Stimulated activated memory B cell treated with anti-CD40 and anti-IgM and Interleukin-4, amounts not matched to agents 10 μg/mL and 1 μg/mL and 100 μg/mL, for 72 hours (primary cell): ENCODE measurements at regions not wholly inside any gene's neighbourhood (a gene's known extent, or its start where the extent isn't known, plus 50 kb on each side); places are given as distances from the start of the nearest gene placed in this dataset.

Source experiments
- ATAC-seq: fragments of 150-1000 bp; cut with Tn5 transposase; 2 replicates; pipeline ENCODE4 v1.10.0; 2021
- H3K27ac Mint-ChIP-seq: one replicate; pipeline ENCODE4 v1.8.0; 2022; ENCODE audit warnings: mild to moderate bottlenecking, mixed read lengths
- H3K27me3 Mint-ChIP-seq: one replicate; pipeline ENCODE4 v1.8.0; 2022; ENCODE audit warnings: mixed read lengths
- H3K36me3 Mint-ChIP-seq: one replicate; pipeline ENCODE4 v1.8.0; 2022; ENCODE audit warnings: mixed read lengths
- H3K4me1 Mint-ChIP-seq: one replicate; pipeline ENCODE4 v1.8.0; 2022; ENCODE audit warnings: mixed read lengths
- H3K4me3 Mint-ChIP-seq: one replicate; pipeline ENCODE4 v1.8.0; 2022; ENCODE audit warnings: mild to moderate bottlenecking, moderate library complexity, mixed read lengths
- H3K9me3 Mint-ChIP-seq: one replicate; pipeline ENCODE4 v1.8.0; 2022; ENCODE audit warnings: mixed read lengths

DNA sequence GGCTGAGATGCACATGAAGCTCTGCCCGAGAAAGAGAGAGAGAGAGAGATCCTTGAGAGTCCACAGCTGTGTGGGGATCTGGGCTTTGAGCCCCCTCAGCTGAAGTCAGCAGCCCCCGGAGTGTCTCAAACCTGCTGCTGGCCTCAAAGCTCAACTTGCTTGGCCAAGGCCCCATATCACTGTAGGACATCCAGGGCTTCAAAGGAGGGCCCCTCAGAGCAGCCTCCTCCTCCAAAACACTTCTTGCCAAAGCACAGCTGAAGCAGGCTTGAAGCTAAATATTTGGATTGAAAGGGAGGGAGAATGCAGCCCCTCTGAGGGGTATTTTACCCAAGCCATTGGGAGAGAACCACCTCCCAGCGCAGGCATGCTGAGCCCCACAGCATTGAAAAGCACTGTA lies 357.6 kb downstream of the OSR1 start:
- no peak overlapping the region for H3K27ac Mint-ChIP-seq
- ATAC-seq, result no peak
- no peaks in the 10 kb centered on the region for H3K27me3 Mint-ChIP-seq
- H3K4me3 Mint-ChIP-seq, result no peak overlapping the region
- no peaks in the 10 kb centered on the region for H3K4me1 Mint-ChIP-seq
- H3K36me3 Mint-ChIP-seq, result no peaks in the 10 kb centered on the region
- H3K9me3 Mint-ChIP-seq, result peaks cover 5% of the 10 kb centered on the region

DNA sequence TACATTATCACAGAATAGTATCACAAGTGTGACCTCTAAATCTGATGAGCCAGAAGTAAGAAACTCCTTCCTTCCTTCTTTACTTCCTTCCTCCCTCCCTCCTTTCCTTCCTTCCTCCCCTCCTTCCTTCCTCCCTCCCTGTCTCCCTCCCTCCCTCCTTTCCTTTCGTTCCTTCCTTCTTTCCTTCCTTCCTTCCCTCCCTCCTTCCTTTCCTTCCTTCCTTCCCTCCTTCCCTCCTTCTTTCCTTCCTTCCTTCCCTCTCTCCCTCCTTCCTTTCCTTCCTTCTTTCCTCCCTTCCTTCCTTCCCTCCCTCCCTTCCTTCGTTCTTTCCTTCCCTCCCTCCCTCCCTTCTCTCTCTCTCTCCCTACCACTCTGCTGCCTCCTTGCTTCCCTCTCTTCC lies 359.2 kb downstream of the OSR1 start:
- no peak overlapping the region for H3K27ac Mint-ChIP-seq
- no peak for ATAC-seq
- no peaks in the 10 kb centered on the region for H3K4me1 Mint-ChIP-seq
- H3K36me3 Mint-ChIP-seq, result no peaks in the 10 kb centered on the region
- H3K27me3 Mint-ChIP-seq, result no peaks in the 10 kb centered on the region
- H3K4me3 Mint-ChIP-seq, result no peak overlapping the region
- peaks cover 5% of the 10 kb centered on the region for H3K9me3 Mint-ChIP-seq

DNA sequence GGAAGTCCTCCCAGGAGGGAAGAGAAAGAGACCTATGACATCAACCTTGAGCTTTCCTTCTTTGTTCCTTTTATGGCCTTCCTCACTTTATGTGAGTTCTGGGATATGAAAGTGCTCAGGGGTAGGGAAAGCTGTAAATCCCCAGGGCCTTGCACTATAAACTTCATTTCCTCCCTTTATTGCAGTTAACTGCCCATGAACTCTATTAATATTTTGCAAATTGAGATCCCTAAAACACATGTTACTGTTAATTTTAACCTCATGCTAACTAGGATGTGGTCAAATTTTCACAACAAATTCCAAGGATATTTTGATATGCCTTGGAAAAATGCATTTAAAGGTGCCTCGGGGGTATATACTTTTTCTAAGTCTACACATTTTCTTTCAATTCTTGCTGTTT lies 359.9 kb downstream of the OSR1 start:
- H3K27ac Mint-ChIP-seq, result no peak overlapping the region
- no peak for ATAC-seq
- no peaks in the 10 kb centered on the region for H3K36me3 Mint-ChIP-seq
- H3K4me3 Mint-ChIP-seq, result no peak overlapping the region
- peaks cover 5% of the 10 kb centered on the region for H3K9me3 Mint-ChIP-seq
- H3K27me3 Mint-ChIP-seq, result no peaks in the 10 kb centered on the region
- no peaks in the 10 kb centered on the region for H3K4me1 Mint-ChIP-seq

- Mint-ChIP-seq H3K27ac (no peak overlapping the region), H3K9me3 (no peaks in the 10 kb centered on the region), H3K4me1 (no peaks in the 10 kb centered on the region), H3K36me3 (no peaks in the 10 kb centered on the region), H3K4me3 (no peak overlapping the region), H3K27me3 (no peaks in the 10 kb centered on the region)
- ATAC-seq, result no peak
Measured at GRCh38 chr2:18993756-18994338, 364.6 kb downstream of the OSR1 start.

GRCh38 chr2:18991177-18992168 lies 366.9 kb downstream of the OSR1 start:
- Mint-ChIP-seq H3K4me1 (no peaks in the 10 kb centered on the region), H3K4me3 (no peak overlapping the region), H3K27ac (no peak overlapping the region), H3K9me3 (no peaks in the 10 kb centered on the region), H3K27me3 (no peaks in the 10 kb centered on the region), H3K36me3 (no peaks in the 10 kb centered on the region)
- ATAC-seq, result no peak

GRCh38 chr2:18988631-18989232 lies 369.7 kb downstream of the OSR1 start:
- Mint-ChIP-seq H3K4me1 (no peaks in the 10 kb centered on the region), H3K27ac (no peak overlapping the region), H3K27me3 (no peaks in the 10 kb centered on the region), H3K36me3 (no peaks in the 10 kb centered on the region), H3K9me3 (no peaks in the 10 kb centered on the region), H3K4me3 (no peak overlapping the region)
- ATAC-seq, result no peak

GRCh38 chr2:18987592-18988073 lies 370.8 kb downstream of the OSR1 start:
- Mint-ChIP-seq H3K27ac (no peak overlapping the region), H3K4me1 (no peaks in the 10 kb centered on the region), H3K36me3 (no peaks in the 10 kb centered on the region), H3K27me3 (no peaks in the 10 kb centered on the region), H3K4me3 (no peak overlapping the region), H3K9me3 (no peaks in the 10 kb centered on the region)
- no peak for ATAC-seq

DNA sequence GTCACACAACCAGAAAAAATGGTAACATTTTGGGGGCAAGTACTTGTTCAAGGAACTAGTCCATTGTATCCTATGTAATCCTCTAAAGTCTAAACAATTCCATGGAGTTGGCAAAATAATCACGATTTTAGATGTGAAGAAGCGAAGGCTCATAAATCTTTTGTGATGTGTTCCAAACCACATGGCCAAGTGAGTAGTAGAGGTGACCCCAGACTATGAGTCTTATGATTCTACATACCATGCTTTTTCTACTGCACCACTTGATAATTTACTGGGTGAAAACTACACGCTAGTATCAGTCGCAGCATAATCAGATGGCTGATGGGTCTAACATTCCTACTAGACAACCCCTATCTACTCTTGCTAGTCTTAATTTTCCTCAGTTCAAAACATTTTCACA lies 371.4 kb downstream of the OSR1 start:
- Mint-ChIP-seq H3K27ac (no peak overlapping the region), H3K36me3 (no peaks in the 10 kb centered on the region), H3K27me3 (no peaks in the 10 kb centered on the region), H3K4me3 (no peak overlapping the region), H3K9me3 (no peaks in the 10 kb centered on the region), H3K4me1 (no peaks in the 10 kb centered on the region)
- ATAC-seq, result no peak

- Mint-ChIP-seq H3K4me1 (no peaks in the 10 kb centered on the region), H3K4me3 (no peak overlapping the region), H3K36me3 (no peaks in the 10 kb centered on the region), H3K9me3 (no peaks in the 10 kb centered on the region), H3K27me3 (no peaks in the 10 kb centered on the region), H3K27ac (no peak overlapping the region)
- ATAC-seq, result no peak
Measured at GRCh38 chr2:18986046-18986445, 372.4 kb downstream of the OSR1 start.

DNA sequence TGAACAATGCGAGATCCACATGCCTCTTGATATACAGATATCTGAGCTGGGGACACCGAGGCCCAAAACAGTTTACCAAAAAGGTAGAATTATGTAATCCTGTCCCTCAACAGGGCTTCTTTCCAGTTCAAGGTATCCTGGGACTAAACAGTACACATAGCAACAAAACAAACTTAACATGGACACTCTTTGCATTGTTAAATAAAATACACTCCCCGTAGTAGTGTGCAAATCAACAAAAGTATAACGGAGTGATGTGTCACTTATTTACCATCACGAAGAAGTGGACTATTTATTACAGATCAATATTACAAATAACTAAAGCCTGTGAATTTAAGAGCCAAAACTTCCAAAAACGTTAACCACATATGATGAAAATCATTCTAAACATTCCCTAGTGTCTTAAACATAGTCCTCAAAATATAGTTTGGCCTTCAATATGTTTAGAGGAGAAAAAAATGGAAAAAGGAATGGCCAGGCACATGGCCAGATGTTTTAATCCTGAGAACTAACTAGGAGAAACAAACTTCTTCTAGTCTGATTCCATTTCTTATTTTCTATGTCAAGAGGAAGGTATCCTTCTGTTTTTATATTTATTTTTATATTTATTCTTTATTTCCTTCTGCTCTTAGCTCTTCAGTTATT lies 377.5 kb downstream of the OSR1 start:
- no peaks in the 10 kb centered on the region for H3K36me3 Mint-ChIP-seq

DNA sequence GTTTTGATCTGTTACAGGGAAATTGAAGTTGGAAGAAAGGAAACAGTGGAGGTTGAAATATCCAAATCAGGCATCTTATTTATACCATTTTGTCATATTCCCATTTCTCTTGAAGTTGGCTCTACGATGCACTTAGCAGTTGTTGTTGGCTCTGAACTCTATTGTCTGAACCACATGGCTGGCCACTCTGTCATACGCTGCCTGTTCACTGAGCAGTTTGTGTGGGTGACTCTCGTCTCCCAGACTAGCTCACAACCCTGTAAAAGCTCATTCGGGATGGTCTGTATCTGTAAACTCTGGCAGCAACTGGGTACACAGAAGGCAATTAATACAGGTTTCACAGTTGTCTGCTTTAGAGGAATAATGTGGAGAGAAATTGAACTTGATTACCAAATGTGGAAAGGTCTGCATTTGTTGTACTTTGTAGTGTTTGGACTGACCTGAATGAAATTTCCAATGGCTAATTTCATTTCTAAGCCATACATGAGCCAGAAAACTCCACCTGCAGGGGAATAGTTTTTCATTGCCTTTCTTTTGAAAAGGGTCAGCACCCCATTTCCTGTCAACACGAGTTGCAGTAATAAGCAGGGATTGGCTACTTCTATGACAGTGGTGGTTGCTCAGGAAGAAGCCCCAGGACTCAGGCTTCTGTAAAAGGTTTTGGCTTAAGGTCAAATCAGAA lies 378.2 kb downstream of the OSR1 start:
- ATAC-seq, result no peak
- Mint-ChIP-seq H3K9me3 (no peaks in the 10 kb centered on the region), H3K27me3 (peaks cover 36% of the 10 kb centered on the region), H3K4me1 (peaks cover 13% of the 10 kb centered on the region), H3K27ac (no peak overlapping the region), H3K4me3 (no peak overlapping the region), H3K36me3 (no peaks in the 10 kb centered on the region)

More for the DNA sequence above, 377.5 kb downstream of the OSR1 start:
- Mint-ChIP-seq H3K4me3 (no peak overlapping the region), H3K27ac (no peak overlapping the region), H3K9me3 (no peaks in the 10 kb centered on the region), H3K4me1 (peaks cover 7% of the 10 kb centered on the region), H3K27me3 (peaks cover 30% of the 10 kb centered on the region)
- no peak for ATAC-seq

DNA sequence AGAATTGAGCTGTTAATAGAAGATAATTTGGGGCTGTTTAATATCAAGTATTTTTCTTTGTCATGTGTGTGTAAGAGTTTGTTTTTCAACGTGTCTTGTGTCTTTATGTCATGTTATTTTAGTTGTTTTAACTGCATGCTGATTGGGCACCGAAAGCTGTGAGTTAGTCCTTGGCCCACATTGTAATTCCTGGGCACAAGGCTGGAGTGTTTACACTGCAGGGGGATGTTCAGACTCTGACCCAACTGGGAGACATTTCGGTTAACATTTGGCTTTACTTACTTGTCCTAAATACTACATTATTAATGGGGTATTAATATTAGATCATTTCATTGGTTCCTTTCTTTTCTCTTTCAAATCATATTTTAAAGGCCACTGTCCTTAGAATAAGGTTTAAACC lies 381.0 kb downstream of the OSR1 start:
- H3K4me3 Mint-ChIP-seq, result no peak overlapping the region
- peaks cover 52% of the 10 kb centered on the region for H3K27me3 Mint-ChIP-seq

GRCh38 chr2:18976168-18976961 lies 382.1 kb downstream of the OSR1 start:
- Mint-ChIP-seq H3K27ac (no peak overlapping the region), H3K9me3 (no peaks in the 10 kb centered on the region), H3K36me3 (peaks cover 6% of the 10 kb centered on the region), H3K4me1 (peaks cover 15% of the 10 kb centered on the region), H3K4me3 (no peak overlapping the region), H3K27me3 (peaks cover 52% of the 10 kb centered on the region)
- peak; percentile 82 for ATAC-seq

More for the DNA sequence above, 381.0 kb downstream of the OSR1 start:
- ATAC-seq, result no peak
- Mint-ChIP-seq H3K36me3 (peaks cover 6% of the 10 kb centered on the region), H3K4me1 (peaks cover 15% of the 10 kb centered on the region), H3K9me3 (no peaks in the 10 kb centered on the region), H3K27ac (no peak overlapping the region)

- Mint-ChIP-seq H3K27me3 (peaks cover 60% of the 10 kb centered on the region), H3K4me1 (peaks cover 15% of the 10 kb centered on the region), H3K4me3 (no peak overlapping the region), H3K9me3 (no peaks in the 10 kb centered on the region), H3K36me3 (peaks cover 6% of the 10 kb centered on the region), H3K27ac (no peak overlapping the region)
- ATAC-seq, result no peak
Measured at GRCh38 chr2:18975506-18976167, 382.8 kb downstream of the OSR1 start.
